ENCODE measurements at regions not wholly inside any gene's neighbourhood (a gene's known extent, or its start where the extent isn't known, plus 50 kb on each side); places are given as distances from the start of the nearest gene placed in this dataset.
"Not testable (repeated sequence)": the region's sequence is repeated elsewhere in the genome, so short reads cannot be mapped to it uniquely, and the experiment has no call there.

- Histone ChIP-seq H3K9me3 (no peaks in the 10 kb centered on the region), H3K27me3 (no peaks in the 10 kb centered on the region), H3K36me3 (replicated peaks in 1 of 2; ENCODE audit: insufficient read depth in 1 of 2, low read depth in 2 of 2) (no peaks in the 10 kb centered on the region), H3K4me3 (no peak overlapping the region), H3K4me1 (no peaks in the 10 kb centered on the region), H3K27ac (no peak overlapping the region)
- WGBS, 2 donors, result 0 to 12% methylated on average over 1 of the region's 1 CpG
- DNase-seq, result no peak
- ATAC-seq, result no peak
- TF ChIP-seq POLR2A (IDR thresholded peaks at IDR 0.05) (no peak), CTCF (IDR thresholded peaks at IDR 0.05) (no peak)
- intact Hi-C loops (cut with DNase I), result no loop called here
These were observed 403.3 kb downstream of the SUCLG1 start for GRCh38 chr2:84055816-84056215.

GRCh38 chr2:84054577-84054976 lies 404.5 kb downstream of the SUCLG1 start:
- H3K27ac ChIP-seq; intact Hi-C loops (cut with DNase I); H3K4me1 ChIP-seq; ATAC-seq; H3K27me3 ChIP-seq; H3K36me3 ChIP-seq (replicated peaks in 1 of 2; ENCODE audit: insufficient read depth in 1 of 2, low read depth in 2 of 2); DNase-seq; H3K4me3 ChIP-seq; H3K9me3 ChIP-seq: not testable (repeated sequence)
- WGBS, 2 donors, result 61 to 66% methylated on average over 1 of the region's 1 CpG

- no peak overlapping the region for H3K4me3 ChIP-seq
- 55 to 76% methylated on average over 2 of the region's 2 CpGs for WGBS, 2 donors
- H3K9me3 ChIP-seq, result no peaks in the 10 kb centered on the region
- intact Hi-C loops (cut with DNase I), result no loop called here
- H3K27me3 ChIP-seq, result no peaks in the 10 kb centered on the region
- ATAC-seq (no peak), DNase-seq (no peak)
- no peak for TF ChIP-seq CTCF (IDR thresholded peaks at IDR 0.05)
- no peak for TF ChIP-seq POLR2A (IDR thresholded peaks at IDR 0.05)
- H3K27ac ChIP-seq, result no peak overlapping the region
- peaks cover 4% of the 10 kb centered on the region for H3K4me1 ChIP-seq
- H3K36me3 ChIP-seq (replicated peaks in 1 of 2; ENCODE audit: insufficient read depth in 1 of 2, low read depth in 2 of 2), result no peaks in the 10 kb centered on the region
These were observed 406.2 kb downstream of the SUCLG1 start for GRCh38 chr2:84052913-84053312.

- no peak overlapping the region for H3K27ac ChIP-seq
- H3K36me3 ChIP-seq (replicated peaks in 1 of 2; ENCODE audit: insufficient read depth in 1 of 2, low read depth in 2 of 2), result no peaks in the 10 kb centered on the region
- no peak for DNase-seq
- 79 to 80% methylated on average over 2 of the region's 2 CpGs for WGBS, 2 donors
- no peak for ATAC-seq
- TF ChIP-seq CTCF (IDR thresholded peaks at IDR 0.05) (no peak), POLR2A (IDR thresholded peaks at IDR 0.05) (no peak)
- no peaks in the 10 kb centered on the region for H3K27me3 ChIP-seq
- intact Hi-C loops (cut with DNase I), result no loop called here
- no peak overlapping the region for H3K4me3 ChIP-seq
- no peaks in the 10 kb centered on the region for H3K9me3 ChIP-seq
- H3K4me1 ChIP-seq, result peaks cover 4% of the 10 kb centered on the region
These were observed 407.0 kb downstream of the SUCLG1 start for GRCh38 chr2:84052043-84052442.

- WGBS, 2 donors, result 81 to 89% methylated on average over 4 of the region's 4 CpGs
- H3K4me3 ChIP-seq, result no peak overlapping the region
These were observed 410.1 kb downstream of the SUCLG1 start for GRCh38 chr2:84048964-84049363.

More at GRCh38 chr2:84048964-84049363, 410.1 kb downstream of the SUCLG1 start:
- H3K27ac ChIP-seq, result no peak overlapping the region
- no peak for DNase-seq
- H3K4me1 ChIP-seq, result peaks cover 4% of the 10 kb centered on the region
- intact Hi-C loops (cut with DNase I), result no loop called here
- no peaks in the 10 kb centered on the region for H3K27me3 ChIP-seq
- no peak for TF ChIP-seq CTCF (IDR thresholded peaks at IDR 0.05)
- TF ChIP-seq POLR2A (IDR thresholded peaks at IDR 0.05), result no peak
- ATAC-seq, result no peak
- H3K36me3 ChIP-seq (replicated peaks in 1 of 2; ENCODE audit: insufficient read depth in 1 of 2, low read depth in 2 of 2), result no peaks in the 10 kb centered on the region
- H3K9me3 ChIP-seq, result no peaks in the 10 kb centered on the region

All from body of pancreas (tissue), 4 donors.